NOMO-1 treated with DMSO at 0.1 percent for 48 hours (cell line): ENCODE measurements at regions not wholly inside any gene's neighbourhood (a gene's known extent, or its start where the extent isn't known, plus 50 kb on each side); places are given as distances from the start of the nearest gene placed in this dataset.
"Not testable (repeated sequence)": the region's sequence is repeated elsewhere in the genome, so short reads cannot be mapped to it uniquely, and the experiment has no call there.

Experiments
- DNase-seq: peaks from one replicate; lab custom pipeline; 2025; ENCODE audit not compliant: unreplicated experiment; lab: John Stamatoyannopoulos, UW

DNA sequence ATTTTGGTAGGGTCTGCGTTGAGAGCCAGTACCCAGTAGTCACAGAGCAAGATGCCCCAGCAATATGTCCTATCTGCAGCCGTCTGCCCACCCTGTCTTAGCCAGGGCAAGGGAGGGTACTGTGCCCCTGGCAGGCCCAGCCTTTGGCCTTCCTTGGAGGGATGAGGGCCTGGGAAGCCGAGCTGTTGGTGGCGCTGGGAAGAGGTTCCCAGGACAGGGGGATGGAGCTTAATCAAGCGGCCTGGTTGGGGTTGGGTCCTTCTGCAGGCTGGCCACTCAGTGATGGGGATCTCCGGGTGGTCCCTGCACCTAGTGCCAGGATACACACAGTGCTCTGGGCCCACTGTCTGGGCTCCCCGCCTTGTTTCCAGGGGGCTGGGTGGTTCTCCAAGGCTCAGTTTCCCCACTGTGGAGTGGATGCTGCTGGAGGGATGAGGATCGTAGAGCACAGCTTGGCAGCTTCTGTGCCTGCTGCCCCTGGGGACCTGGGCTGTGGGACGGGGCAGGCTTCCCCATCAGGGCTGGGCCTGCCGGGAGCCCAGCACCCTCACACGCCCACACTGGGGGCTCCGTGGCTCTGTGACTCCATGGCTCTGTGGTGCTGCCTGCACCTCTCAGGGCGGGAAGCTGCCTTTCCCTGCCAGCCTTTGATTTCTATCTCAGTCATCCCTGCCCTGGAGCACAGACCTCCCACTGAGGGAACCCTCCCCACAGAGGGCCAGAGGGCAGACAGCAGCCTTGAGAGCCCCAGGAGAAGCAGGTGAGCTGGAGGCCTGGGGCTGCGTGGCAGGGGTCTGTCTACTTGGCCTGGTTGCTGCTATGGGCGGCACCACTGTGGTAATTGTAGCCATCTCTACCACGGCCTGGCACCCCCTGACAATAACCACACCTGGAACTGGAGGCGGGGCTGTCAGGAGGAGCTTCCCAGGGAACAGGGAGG lies 357.0 kb downstream of the TMEM121 start:
- no peak for DNase-seq

DNA sequence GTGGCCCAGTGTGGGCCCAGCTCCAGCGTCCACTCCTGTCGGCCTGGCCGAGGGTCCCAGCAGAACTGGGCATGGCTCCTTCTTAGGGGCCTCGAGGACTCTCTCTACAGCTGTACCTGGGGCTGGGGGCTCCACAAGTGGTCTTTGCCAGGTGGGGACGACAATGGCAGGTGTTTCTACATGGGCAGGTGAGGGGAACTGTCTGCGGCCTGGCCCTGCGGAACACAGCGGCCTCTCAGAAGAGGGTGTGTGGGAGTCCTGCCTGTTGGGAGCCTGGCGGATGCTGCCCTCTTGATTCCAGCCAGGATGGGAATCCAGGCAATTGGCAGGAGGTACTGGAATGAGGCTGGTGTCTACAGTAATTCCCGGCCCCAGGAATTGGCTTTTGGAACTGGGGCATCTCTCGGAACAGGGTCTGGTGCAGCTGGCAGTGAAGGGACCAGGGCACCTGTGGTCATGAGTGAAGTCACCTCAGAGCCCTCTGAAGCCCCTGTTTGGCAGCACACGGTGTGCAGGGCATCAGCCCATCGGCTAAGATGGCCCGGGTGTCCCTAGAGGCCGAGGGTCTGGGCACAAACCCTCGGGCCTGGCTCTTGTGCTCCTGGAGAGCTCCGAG lies 357.9 kb downstream of the TMEM121 start:
- DNase-seq, result not testable (repeated sequence)

DNA sequence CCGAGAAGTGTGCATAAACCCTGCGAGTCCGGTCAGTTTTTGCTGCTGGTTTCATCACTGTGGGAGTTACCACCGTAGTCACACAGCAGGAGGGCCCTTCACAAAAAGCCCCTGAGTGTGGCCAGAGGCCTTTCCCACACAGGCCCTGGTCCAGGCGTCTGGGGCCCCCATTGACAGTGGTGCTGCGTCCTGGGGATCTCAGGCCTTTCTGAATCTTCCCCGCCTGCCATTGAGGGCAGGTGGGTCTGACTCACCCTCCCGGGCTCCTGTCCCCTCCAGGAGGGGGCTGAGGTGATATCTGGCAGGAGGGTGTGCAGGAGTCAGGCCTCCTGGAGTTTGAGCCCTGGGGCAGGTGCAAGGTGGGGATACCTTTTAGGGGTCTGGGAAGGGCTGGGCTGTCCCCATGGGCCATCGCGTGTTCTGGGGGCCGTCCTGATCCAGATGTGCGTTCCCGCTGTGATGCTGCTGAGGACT lies 358.5 kb downstream of the TMEM121 start:
- DNase-seq, result no peak

DNA sequence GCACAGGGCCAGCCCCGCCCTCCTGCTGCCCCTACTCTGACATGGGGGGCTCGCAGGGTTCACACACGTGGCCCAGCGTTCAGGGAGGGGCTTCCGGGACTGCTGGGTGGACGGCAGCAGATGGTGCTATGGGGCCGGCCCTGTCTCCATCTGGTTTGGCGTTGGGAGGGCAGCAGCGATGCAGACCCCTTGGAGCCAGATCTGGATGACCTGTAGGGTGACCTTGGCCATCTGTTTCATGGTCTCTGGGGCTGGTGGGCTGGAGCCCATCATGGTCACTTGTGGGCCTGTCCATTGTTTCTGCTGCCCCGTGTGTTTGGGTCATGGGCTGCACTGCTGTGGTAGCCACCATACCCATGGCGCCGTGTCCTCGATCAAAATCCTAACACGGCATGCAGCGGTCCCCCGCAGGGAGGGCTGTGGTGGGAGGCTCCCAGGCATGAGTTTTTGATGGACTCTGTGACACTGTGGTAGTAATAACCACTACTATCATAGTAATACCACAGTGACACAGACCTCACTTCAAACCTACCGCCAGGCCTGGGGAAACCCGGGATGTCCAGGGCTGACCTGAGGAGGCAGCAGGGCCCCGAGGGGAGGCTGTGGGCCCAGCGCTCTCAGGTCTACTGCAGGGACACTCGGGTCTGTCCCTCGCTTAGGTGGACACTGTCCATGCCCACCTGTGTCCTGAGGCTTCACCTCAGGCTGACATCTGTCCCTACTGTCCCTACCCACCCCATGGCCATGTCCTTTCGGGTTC lies 359.4 kb downstream of the TMEM121 start:
- no peak for DNase-seq

DNA sequence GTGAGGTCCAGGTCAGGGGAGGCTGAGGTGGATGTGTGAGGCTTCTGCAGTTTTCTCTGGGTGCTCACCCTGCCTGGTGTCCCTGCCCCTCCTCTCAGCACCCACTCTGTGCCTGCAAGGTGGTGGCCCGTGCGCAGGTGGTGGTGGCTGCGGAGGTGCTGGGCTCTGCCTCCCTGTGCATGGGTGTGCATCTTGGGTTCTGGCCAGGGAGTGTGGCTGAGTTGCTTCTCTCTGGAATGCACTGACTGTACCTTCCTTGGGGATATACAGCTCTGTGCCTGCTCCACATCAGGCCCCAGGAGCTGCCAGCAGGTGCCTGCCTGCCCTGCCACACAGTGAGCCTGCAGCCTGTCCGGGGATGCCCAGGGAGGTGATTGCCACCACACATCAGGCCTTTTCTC lies 360.4 kb downstream of the TMEM121 start:
- DNase-seq, result not testable (repeated sequence)

DNA sequence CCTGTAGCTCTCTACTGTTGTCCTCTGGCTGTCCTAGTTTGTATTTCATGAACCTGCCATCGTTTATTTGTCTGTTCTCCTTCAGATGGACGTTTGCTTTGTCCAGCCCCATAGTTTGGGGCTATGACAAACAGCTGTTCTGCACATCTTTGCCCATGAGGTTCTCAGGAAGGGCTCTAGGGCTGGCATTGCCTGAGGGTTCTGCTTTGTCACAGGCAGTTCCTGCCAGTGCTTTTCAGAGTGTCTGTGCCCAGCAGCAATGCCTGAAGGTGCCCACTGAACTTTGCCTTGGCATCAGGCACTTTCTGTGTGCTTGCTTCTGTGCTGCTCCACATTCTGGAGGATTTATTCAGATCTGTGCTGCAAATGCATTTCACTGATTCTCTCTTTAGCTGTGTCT lies 361.3 kb downstream of the TMEM121 start:
- no peak for DNase-seq

DNA sequence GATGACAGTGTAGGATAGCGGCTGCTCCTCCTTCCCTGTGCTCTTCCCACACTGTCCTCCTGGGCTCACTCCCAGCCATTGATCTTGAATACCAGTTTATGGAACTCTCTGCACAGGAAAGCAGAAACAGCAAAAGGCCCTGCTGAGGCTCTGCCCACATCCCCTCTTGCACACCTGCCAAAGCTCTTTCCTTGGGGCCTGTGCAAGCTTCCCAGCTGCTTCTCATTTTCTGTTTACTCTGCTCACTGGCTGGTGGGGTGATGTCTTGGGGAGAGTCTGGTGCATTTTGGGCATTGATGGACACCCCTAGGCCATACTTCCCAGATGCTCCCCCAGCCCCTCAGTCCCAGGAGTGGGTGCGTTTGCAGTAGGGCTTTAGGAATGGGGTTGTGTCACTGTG lies 361.8 kb downstream of the TMEM121 start:
- DNase-seq, result no peak

DNA sequence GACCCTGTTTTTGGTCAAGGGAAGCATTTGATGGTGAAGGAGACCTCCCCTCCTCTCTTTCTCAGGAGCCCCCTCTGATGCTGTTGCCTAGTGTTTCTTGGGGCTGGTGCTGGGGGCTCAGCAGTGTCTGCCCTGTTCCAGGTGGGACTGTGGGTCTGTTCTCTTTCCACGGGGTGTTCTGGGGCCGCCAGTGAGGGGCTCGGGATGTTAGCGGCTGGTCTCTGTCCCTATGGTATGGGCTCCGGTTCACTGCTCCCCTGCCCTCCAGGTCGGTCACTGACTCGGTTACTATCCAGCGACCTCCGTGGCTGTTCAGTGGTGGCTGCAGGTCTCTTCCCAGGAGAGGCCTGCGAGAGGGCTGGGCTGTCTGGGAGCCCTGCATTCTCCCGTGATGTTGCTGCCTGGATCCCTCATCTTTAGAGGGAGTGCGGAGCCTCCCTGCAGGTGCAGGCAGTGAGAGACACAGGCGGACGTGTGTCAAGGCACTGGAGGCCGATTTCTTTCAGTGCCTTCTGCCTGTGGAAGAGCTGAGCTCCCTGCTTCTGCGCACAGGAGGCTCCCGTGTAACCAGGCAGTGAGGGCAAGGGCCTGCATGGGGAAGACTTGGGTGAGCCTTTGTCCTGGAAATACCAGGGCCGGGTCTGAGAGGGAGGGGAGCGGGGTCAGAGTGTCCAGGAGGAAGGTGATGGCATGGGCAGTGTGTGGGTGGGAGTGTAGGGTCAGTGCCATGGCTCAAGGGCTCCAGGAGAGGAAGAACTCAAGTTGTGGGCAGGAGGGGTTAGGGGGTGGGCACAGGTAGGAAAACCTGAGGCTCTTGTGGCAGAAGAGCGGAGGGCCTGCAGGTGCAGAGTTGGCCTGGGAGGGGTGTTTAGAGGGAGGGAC lies 362.6 kb downstream of the TMEM121 start:
- no peak for DNase-seq

DNA sequence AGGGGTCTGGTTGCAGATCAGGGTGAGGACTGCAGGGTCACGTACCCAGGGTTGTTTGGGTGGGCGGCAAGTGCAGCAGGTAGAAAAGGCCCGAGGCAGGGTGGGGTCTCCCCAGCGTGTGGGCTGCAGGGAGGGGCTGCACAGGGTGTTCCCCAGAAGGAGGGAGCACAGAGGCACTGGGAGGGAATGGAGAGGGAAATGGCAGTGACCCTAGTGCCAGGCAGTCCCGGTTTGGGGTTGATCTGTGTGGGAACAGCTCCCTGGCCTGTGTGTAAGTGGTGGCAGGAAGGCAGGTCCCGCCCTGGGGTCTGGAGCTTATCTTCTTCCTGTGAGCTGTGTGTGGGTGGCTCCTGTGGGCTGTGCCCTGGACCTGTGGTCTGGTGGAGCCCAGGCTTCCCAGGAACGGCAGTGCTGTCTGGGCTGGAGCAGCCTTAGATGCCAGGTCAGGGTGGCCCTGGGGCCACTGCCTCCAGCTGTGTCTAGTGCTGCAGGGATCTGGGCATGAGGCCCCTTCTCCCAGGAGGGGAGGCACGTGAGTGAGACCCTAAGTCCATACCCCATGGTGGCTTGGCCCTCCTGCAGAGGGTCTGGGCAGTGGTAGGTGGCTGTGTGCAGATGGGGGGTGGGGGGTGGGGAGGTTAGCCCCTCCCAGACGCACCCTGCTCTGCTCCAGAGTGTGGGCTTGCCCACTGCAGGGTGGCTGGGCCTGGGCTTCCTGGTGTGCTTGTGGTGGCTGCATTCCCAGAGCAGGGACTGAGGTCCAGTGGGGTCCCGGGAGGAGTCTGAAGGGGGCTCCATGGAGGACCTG lies 363.5 kb downstream of the TMEM121 start:
- no peak for DNase-seq

DNA sequence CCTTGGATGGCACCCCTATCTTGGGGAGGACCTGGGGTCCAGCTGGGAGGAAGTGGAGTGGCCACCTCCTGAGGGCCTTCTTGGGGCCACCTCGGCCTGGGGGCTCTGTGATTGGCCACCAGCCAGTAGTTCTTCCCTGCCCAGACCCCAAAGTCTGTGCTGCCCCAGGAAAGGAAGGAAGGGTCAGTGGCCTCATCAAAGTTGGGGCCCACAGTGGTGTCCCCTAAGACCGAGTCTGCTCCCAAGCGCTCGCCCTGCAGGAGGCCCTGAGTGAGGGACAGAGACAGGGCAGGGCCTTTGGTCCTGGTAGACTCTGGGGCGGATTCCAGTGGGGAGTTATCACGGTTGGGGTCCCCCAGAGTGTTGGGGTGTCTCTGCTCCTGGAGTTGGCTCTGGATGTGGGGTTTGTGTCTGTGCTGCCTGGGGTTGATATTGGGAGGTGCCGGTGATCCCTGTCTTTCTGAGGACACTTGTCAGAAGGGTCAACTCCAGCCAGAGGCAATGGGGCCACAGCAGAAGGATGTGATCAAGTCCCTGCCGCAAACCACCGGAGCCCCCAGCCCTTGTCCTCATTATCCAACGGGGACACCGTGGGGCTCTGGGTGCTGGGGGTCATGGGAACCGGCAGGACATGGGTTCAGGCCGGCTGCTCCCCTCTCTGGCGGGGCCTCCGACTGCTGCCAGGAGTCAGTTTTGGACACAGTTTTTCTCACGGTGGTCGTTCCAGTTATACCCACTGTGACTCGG lies 364.3 kb downstream of the TMEM121 start:
- no peak for DNase-seq

DNA sequence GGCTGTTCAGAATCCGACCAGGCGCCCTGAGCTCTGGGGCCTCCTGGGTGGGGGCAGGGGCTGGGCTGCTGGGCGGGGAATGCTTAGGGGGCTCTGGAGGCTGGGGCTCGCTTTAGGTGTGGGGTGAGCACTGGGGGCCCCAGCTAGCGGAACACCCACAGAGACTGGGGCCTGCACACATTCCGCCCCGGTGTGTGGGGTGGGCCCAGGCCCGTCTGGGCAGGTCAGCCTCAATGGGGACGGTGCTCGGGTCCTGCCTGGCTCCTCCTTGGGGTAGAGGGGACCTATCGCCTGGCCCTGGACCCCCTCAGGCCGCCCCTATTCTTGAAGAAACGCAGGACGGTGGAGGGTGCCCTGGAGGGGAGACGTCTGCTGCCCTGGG lies 364.8 kb downstream of the TMEM121 start:
- no peak for DNase-seq

DNA sequence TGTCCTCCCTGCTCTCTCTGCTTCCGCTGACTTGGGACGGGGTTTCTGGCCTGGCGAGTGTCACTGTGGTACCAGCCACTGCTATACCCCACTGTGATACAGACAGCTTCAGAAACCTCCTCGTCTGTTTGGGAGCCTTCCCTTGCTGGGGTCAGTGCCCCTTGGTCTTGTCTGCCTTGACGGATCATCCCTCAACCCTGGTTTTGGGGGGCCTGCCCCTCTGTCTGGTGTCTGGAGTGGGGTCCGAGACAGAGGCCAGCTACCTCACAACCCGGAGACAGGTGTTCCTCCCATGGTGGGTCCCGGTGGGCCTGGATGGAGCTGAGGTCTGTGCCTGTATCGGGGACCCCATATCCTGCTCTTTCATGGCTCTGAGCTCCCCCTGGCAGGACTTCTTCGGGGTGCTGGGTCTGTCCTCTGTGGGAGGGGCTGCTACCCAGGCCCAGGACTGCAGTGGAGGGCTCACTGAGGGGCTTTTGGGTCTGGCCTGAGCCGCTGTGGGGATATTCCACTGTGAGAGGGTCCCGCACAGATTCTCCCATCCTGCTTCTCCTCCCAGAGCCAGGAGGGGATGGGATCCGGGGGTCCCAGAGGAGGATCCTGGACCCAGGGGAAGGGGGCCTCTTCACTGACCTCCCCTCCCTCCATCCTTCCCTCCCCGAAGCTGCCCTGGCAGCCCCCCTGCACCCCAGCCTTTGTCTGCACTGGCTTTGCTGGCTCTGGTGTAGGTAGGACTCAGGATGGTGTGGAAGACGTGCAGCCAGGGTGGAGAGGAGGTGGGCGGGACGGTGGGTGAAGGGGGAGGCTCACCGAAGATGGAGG lies 365.5 kb downstream of the TMEM121 start:
- no peak for DNase-seq

DNA sequence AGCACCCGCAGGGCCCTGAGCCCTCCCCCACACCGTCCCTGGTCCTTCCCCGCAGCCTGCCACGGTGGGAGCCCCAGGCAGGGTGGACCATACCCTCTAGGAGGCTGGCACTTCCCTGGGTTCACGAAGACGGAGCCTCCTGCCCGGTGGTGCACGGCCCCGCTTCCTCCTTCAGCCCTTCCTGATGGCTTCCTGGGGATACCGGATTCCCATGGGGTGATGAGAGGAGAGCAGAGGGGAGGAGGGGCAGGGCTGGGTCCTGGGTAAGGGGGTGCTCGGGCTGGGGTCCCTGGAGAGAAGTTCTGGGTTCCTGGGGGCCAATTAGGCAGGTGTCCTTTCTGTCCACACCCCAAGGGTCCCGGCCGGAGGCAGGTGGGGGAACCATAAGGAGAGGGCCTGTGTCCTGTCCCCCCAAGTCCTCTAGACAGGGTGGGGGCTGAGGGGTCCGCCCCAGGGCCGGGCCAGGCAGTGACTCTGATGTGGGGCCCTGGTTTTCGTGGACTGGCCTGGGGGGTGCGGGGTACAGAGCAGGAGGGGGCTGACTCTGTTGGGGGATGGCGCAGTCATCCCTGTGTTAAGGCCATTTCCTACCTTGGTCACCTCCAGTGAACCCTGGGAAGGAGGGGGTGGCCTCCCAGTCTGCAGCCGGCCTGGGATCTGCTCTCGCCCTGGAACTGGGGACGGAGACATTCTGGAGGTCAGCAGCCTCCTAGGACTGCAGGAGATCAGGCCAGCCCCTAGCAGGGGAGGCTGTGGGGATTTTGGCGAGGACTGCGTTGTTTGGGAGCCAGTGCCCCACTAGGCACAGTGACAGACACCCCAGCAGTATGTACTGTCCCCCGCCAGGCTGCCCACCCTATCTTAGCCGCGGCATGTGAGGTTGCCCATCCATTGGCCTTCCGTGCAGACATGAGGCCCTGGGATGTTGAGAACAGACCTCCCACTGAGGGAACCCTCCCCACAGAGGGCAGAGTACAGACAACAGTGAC lies 366.4 kb downstream of the TMEM121 start:
- DNase-seq, result not testable (repeated sequence)

DNA sequence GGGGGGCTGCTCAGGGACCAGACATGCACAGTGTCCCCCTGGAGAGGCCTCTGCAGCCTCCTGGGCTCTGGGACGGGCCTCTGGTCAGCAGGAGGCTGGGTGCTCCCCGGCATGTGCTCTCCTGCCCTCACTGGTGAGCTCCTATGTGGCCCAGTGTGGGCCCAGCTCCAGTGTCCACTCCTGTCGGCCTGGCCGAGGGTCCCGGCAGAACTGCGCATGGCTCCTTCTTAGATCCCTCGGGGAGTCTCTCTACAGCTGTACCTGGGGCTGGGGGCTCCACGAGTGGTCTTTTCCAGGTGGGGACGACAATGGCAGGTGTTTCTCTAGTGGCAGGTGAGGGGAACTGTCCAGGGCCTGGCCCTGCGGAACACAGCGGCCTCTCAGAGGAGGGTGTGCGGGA lies 367.3 kb downstream of the TMEM121 start:
- DNase-seq, result not testable (repeated sequence)

DNA sequence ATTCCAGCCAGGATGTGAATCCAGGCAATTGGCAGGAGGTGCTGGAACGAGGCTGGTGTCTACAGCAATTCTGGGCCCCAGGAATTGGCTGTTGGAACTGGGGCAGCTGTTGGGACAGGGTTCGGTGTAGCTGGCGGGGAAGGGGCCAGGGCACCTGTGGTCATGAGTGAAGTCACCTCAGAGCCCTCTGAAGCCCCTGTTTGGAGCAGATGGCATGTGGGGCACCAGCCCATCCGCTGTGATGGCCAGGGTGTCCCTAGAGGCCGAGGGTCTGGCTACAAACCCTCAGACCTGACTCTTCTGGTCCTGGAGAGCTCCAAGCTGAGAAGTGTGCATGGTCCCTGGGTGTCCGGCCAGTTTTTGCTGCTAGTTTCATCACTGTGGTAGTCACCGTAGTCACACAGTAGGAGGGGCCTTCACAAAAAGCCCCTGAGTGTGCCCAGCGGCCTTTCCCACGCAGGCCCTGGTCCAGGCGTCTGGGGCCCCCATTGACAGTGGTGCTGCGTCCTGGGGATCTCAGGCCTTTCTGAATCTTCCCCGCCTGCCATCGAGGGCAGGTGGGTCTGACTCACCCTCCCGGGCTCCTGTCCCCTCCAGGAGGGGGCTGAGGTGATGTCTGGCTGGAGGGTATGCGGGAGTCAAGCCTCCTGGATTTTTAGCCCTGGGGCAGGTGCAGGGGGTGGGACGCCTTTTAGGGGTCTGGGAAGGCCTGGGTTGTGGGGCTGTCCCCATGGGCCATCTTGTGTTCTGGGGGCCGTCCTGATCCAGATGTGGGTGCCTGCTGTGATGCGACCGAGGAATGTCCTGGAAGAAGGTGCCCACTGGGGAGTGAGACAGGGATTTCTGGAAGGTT lies 368.0 kb downstream of the TMEM121 start:
- DNase-seq, result no peak
